Cerebellar nuclear complex (tissue), 1 donor: ENCODE measurements at regions not wholly inside any gene's neighbourhood (a gene's known extent, or its start where the extent isn't known, plus 50 kb on each side); places are given as distances from the start of the nearest gene placed in this dataset.
"Not testable (repeated sequence)": the region's sequence is repeated elsewhere in the genome, so short reads cannot be mapped to it uniquely, and the experiment has no call there.

Source experiments
- DNase-seq, 2 experiments: peaks; one replicate each; lab custom pipeline; 2025; lab: John Stamatoyannopoulos, UW

GRCh38 chr20:16864069-16864468 lies 115.9 kb downstream of the OTOR start:
- no peak for DNase-seq

DNA sequence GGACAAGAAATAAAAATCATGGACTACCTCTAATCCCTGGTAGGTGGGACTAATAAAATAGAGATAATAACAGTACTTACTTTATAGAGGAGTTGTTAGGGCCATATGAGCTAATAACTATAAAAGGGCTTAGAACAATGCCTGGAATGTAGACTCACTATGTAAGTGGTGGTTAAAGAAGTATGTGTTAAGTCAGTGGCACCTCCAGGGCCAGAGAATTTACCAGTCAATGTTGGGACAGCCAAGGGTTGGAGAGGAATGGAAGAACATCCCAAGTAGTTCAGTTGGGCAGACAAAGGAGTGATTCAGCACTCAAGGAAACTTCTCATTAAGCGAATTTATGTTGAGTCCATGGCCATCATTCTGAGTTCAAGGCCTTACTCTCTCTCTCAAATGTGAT lies 116.8 kb downstream of the OTOR start:
- no peak for DNase-seq

DNA sequence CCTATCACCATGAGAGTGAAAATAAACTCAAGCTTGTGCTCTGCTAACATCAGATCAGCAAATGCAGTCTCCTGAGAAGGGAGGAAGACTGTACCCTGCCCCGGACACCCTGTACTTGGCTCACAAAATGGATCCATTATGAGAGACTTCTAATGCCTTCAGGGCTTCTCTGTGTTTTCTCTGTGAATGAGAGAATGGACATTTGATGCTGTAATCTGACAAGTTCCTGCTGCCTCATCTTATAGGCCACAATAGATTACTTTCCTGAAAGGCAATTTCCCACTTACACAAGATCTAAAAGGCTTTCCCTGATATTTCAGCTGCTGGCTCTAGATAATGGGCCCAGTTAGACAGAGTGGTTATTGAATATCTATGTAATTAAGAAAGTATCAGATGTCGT lies 117.2 kb downstream of the OTOR start:
- no peak for DNase-seq

DNA sequence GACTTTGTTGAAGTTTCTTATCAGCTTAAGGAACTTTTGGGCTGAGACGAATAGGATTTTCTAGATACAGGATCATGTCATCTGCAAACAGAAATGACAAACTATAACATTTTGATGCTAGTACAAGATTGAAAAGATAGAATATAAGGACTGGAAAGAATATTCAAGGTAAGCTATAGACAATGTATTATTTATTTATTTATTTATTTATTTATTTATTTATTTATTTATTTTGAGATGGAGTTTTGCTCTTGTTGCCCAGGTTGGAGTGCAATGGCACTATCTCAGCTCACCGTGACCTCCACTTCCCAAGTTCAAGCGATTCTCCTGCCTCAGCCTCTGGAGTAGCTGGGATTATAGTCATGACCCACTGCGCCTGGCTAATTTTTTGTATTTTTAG lies 125.0 kb downstream of the OTOR start:
- not testable (repeated sequence) for DNase-seq

- no peak for DNase-seq
These were observed 128.9 kb downstream of the OTOR start for GRCh38 chr20:16877053-16877554.

GRCh38 chr20:16885746-16886145 lies 137.6 kb downstream of the OTOR start:
- no peak for DNase-seq

GRCh38 chr20:16898433-16898832 lies 150.3 kb downstream of the OTOR start:
- no peak for DNase-seq

- DNase-seq = no peak
These were observed 154.5 kb downstream of the OTOR start for GRCh38 chr20:16902662-16903061.

- DNase-seq = no peak
These were observed 156.6 kb downstream of the OTOR start for GRCh38 chr20:16904751-16905150.

- no peak for DNase-seq
These were observed 166.1 kb downstream of the OTOR start for GRCh38 chr20:16914277-16914676.

- DNase-seq = no peak
These were observed 168.0 kb downstream of the OTOR start for GRCh38 chr20:16916165-16916564.

DNA sequence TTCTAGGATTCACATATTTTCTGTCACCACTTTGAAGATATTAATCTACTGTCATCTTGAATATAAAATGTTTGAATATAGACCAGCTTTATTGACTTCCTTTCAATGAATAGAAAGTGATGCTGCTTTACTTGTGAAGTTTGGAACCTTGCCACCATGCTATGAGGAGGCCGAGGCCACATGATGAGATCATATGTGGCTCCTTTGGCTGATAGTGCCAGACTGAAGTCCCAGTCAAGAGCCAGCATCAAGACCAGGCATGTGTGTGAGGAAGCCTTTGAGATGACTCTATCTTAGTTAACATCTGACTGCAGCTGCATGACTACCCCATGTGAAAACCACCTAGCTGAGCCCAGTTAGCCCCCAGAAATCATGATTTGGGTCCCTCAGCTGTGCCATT lies 169.5 kb downstream of the OTOR start:
- DNase-seq = no peak

DNA sequence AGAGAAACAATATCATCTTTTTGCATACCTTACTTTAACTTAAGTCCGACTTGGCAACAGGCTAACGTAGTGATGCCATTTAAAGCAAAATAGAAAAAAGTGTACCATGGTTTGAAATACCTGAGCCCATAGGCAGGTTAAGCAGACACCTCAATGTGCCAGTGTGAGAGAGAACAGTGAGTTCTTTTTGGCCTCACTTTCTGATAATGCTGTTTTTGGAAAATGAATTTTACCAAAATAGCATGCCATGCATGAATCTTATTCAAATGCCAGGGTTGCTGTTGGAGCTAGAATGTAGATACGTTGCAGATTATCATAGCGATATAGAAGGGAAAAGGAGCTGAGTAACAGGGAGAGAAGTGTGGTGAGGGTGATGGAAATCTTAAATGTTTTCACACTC lies 170.2 kb downstream of the OTOR start:
- DNase-seq = no peak

DNA sequence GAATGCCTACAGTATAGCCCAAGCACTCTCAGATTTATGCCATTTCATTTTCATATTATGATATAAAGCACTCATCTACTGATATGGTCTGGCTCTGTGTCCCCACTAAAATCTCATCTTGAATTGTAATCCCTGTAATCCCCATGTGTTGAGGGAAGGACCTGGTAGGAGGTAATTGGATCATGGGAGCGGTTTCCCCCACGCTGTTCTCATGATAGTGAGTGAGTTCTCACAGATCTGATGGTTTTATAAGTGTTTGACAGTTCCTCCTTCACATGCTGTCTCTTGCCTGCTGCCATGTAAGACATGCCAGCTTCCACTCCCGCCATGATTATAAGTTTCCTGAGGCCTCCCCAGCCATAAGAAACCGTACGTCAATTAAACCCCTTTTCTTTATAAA lies 171.7 kb downstream of the OTOR start:
- DNase-seq = no peak

DNA sequence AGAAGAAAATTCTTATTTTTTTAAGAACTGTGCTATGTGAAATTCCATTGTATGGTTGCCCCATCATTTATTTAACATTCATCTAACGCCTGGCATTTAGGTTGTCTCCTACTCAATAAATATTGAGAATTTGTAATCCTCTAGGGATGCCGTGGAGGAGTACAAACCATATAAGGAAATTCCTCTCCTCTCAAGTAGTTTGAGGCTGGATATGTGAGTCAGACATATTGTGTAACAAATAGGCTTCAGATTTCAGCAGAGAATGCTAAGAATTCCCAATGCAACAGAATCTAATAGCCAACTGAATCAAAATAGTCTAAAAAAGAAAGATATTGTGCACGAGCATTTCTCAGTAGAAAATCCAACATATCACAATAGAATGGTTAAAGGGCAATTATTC lies 174.7 kb downstream of the OTOR start:
- DNase-seq = no peak

DNA sequence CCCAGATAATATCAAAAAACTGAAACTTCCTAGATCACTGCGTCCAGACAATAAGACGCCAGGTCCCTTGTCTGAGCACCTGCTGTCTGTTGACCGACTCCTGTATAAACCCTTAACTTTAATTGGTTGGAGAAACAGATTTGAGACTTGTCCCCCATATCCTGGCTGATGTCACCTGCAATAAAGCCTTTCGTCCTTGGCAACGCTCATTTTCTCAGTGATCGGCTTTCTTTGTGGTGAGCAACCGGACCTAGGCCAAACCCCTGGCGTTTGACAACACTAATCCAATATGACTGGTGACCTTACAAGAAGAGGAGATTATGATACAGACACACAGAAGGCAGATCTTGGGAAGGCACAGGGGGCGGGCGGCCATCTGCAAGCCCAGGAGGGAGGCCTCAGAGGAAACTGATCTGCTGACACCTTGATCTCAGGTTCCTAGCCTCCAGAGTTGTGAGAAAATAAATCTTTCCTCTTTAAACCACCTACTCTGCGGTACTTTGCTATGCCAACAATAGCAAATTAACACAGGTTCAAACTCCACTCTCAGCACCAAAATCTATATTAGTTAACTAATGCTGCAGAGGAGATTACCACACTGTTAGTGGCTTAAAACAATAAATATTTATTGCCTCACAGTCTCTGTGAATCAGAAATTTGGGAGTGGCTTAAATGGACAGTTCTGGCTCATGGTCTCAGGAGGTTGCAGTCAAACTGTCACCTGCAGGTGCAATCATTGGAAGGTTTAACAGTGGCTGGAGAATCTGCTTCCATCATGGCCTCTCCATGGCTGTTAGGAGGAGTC lies 178.7 kb downstream of the OTOR start:
- DNase-seq = no peak

DNA sequence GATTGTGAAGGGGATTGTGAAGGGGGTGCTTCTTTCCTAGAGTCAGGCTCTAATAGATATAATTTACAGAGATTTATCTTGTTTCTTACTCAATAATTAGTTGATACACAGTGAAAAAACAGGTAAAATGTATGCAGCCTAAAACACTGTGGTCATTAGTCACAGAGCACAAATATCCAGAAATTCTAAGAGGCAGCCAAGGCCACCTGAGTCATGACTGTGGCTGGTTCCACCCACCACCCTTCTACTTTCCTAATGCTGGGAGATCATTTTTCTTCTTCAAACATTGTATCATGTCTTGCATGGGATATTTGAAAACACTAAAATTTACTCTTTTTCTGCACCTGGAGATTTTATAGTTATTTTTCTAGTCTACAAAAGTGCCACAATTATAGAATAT lies 181.6 kb downstream of the OTOR start:
- no peak for DNase-seq

DNA sequence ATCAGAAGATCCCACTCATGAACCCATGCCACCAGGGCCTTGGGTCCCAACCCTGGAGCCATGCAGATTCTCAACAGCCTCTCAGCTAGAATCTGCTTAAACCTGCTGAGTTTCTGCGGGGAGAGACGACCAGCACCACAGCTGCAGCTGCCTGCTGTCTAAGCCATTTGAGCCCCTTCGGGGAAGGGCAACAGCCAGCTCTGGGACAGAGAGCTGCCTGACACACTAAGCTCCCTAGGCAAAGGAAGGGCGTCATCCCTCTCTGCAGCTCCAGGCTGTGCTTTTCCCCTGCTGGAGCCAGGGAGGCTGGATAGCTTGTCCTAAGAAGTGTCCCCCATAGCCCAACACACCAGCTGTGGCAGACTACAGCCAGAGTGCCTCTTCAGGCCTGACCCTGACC lies 182.5 kb downstream of the OTOR start:
- DNase-seq = no peak

DNA sequence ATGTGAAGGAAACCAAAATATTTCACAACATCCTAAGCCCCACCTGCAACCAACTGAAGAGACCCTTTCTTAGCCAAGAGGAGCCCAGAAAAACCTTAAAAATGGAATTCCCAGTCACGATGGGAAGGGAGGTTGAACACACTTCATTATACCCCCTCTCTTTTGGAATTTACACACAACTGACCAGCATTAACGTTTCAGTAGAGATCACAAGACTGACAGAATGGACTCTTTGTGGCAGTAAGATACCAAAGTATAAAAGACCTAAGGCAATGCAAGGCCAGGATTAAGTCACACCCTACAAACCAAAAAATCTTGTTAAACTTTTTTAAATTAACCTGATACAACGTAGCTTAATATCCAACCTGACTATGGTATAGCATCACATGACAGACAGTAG lies 190.9 kb downstream of the OTOR start:
- DNase-seq = no peak

DNA sequence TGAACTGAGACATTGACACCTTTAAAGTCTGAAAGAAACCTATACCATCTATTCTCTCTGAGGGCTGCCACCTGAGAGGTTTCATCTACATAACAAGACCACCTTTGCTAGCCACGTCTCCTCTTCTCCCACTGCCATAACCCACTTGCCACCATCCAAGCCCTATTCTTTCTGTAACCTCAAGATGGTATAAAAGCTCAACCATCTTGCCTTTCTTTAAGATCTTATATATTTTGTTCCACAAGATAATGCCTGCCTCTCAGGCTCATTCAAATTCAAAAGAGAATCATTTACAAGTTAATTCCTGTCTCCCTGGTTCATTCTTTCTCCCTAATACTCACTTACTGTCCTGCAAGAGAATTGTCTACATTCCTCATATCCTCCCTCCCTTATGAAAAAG lies 192.5 kb downstream of the OTOR start:
- no peak for DNase-seq

DNA sequence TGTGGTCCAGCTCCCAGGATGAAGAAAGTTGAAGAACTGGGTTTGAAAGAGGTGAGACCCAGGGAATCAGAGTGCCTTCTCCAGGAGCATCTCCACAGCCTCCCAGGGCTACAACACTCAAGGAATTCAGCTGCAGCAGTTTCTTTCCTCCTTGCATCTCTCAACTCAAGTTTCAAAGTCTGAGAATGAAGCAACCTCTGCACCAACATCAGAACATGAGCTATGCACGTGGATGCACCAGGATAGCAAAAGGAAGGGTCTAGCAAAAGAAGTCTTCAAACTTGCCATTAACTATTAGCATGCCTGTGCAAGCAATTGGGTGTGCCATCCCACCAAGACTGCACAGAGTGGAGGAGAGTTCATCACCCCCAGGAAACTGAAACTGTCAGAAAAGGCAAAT lies 193.9 kb downstream of the OTOR start:
- no peak for DNase-seq

DNA sequence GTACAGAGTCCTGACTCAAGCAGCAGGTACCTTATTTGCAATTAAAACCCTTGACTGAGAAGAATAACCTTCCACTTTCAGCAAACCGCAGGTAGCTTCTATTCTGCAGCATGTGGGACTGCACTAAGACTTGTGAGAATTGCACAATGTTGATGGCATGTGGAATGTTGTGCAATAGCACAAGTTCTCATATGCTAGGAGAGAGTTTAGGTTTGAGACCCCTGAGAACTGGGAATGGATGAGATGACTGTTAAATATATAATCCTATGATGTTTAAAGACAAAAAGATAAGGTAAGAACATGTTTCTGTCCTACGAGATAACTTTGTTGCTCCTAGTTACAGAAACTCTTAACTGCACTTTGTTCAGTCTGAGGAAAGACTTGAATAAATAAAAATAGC lies 194.6 kb downstream of the OTOR start:
- no peak for DNase-seq

DNA sequence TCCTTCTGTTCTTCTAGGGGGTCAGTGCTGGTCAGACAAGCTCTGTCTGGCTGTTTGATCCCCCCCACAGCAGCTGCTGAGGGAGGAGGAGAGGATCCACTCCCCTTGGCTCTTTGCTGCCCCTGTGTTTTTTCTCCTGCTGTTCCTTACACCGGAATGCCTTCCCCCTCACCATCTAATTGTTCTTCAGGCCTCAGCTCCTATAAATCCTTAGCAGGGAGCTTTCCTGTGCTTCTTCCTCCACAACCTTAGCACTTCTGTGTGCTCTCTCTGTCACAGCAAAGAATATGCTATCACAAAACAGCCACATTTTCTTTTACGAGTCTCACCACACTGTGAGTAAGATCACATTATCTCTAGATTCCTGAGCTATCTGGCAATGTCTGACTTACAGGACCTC lies 196.6 kb downstream of the OTOR start:
- no peak for DNase-seq

DNA sequence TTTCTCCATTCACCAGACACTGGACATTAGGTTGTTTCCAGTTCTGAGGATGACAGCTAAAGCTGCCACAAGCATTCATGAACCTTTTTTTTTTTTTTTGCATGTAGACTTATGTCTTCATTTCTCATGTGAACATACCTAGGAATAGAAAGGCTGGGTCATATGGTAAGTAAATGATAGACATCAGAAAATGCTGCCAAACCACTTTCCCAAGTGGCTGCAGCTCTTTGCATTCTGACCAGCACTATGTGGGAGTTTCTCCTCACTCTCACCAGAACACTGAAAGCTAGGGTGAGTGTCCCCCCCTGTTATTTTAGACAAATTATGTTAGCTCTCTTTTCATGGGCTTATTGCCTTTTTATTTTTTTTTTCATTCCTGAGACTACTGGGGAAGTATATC lies 197.5 kb downstream of the OTOR start:
- no peak for DNase-seq
